Activated T-helper 1 cell treated with anti-CD3 and anti-CD28 coated beads, Interleukin-2, amount 50 U/mL, for 16 hours (primary cell): ENCODE measurements at regions not wholly inside any gene's neighbourhood (a gene's known extent, or its start where the extent isn't known, plus 50 kb on each side); places are given as distances from the start of the nearest gene placed in this dataset.

Experiments used
- DNase-seq, 2 donors: peaks; one replicate each; pipeline ENCODE4 v3.0.0-alpha.2; 2020; ENCODE audit warnings: low read depth in 1 of 2, low spot score in 1 of 2

DNA sequence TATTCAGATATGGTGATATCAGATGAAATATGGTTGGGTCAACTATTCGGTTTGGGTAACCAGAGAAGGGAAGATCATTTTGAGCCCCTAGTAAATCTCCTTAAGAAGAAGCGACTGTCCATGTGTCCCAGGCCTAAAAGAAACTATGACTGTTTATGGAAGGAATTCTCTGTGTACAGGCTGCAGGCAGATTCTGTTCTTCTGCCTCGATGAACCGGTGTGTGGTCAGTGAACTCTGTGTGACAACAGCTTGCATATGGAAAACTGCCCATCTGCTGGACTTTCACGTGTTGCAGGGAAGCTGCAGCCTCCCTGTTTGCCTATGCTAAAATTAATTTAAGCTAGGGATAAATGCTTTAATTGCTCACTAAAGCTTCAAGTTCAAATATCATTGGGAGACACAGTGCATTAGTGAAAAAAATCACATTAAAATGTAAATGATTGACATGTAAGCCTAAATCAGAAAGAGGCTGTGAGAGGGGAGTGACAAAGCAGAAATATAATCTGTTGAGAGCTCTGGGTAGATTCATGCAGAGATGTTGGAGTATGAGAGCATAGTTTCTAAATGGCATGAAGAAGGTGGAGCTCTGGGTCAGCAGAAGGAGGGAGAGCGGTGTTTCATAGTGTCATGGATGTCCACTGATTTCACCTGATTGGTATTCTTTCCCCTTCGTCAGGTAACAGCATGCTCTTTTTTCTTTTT is 65.4 kb upstream of the PFN2 start:
- DNase-seq, result no peak

DNA sequence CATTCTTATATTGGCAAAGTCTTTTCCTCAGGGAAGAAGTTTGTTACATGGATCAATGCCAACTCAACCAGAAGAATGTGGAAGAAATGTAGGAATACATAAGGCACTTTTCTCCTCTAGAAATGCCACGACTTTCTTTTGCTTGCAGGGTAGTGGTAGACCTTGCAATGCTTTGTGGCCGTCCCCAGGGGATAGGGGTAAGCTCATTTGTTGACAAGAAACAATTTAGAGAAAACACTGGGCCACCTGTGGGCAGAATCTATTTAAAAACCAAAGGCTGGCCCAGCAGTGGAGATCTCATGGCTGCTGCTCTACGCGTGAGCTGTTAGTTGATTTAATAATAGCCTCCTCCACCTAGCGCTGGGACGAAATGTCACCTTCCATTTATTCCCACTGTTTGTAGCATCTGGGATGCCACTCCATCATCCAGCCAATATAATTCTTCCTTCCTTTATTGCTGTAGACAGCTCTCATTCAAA is 64.6 kb upstream of the PFN2 start:
- DNase-seq, result no peak

DNA sequence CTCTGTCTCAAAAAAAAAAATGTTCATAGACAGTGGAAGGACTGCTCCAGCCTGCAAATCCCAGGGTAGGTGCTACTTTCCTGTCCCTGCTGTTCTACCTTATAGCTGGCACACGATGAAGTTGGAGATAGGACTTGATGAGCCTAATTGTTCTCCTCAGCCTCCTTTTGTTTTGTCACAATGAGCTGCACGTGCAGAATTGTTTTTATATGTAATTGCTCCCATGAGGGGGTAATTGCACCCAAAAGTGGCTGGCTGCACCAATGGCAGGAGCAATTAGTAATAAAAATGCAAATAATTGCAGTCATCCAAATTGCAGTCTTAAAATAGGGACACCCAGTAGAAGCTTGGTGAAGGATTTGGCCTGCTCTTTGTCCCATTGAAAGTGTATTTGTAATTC is 63.0 kb upstream of the PFN2 start:
- no peak for DNase-seq

DNA sequence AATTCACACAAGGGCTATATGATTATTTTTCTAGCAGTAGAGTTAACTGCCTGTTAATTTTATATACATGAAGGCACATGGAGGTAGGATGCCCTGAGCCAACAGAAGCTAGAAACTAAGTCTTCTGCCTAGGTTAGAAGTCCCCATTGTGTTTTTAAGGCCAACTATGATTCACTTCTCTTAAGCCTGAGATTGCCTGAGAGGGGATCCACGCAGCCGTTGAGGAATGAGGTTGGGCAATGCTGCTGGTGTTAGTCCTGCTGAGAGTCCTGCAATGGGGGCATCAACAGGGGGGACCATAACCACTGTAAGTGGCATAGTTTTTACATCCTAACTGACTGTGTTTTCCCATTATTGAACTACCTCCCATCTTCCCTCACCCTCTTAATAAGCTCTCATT is 60.1 kb upstream of the PFN2 start:
- DNase-seq, result no peak

- DNase-seq, result no peak
Observed at GRCh38 chr3:150023239-150023636, 52.5 kb upstream of the PFN2 start.

DNA sequence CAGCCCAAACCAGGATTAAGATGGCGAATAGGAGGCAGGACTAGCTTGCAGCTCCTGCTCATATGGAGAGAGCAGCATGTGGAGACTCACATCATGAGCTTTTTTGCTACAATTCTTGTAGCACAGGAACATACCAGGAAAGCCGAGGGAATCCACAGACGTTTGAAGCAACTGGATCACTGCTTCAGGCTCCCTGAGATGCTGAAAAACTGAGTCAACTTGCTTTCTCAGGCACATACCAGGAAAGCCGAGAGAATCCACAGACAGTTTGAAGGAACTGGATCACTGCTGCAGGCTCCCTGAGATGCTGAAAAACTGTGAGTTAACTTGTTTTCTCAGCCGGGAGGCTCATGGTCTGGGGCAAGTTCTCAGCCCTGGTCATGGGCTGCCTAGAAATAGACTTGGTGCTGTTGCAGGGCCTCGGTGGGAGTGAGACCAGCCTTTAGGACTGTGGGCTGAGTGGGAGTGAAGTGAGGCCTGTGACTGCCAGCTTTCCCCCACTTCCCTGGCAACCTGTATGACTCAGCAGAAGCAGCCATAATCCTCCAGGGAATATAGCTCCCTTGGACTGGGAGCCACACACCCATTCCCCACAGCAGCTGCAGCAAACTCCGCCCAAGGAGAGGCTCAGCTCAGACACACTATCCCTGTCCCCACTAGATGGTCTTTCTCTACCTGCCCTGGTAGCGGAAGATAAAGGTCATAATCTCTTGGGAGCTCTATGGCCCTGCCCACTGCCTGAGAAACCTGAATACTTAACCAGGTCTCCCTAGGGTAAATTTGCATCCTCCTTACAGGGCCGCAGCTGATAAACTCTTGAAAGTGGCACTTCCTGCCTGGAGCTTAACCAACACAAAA is 51.9 kb upstream of the PFN2 start:
- DNase-seq, result no peak

GRCh38 chr3:150020527-150020926 is 49.8 kb upstream of the PFN2 start:
- DNase-seq, result no peak
